Esophagus (tissue), 2 donors: ENCODE measurements at regions not wholly inside any gene's neighbourhood (a gene's known extent, or its start where the extent isn't known, plus 50 kb on each side); places are given as distances from the start of the nearest gene placed in this dataset.

Experiments
- H3K27ac ChIP-seq, 2 donors: one replicate each; pipeline ENCODE4 v1.5.1; 2013; ENCODE audit warnings: low read depth in 2 of 2, mild to moderate bottlenecking in 2 of 2, inconsistent platforms in 1 of 2, low read length in 1 of 2, moderate library complexity in 1 of 2
- H3K27me3 ChIP-seq, 2 donors: one replicate each; pipeline ENCODE4 v1.6.1; 2013; ENCODE audit warnings: low read length in 2 of 2, control low read depth in 1 of 2, mild to moderate bottlenecking in 1 of 2; ENCODE audit not compliant: insufficient read depth in 2 of 2, control insufficient read depth in 1 of 2
- H3K36me3 ChIP-seq, 2 donors: one replicate each; pipeline ENCODE4 v1.6.1; 2013; ENCODE audit warnings: low read length in 1 of 2; ENCODE audit not compliant: control insufficient read depth in 2 of 2, insufficient read depth in 2 of 2
- H3K4me1 ChIP-seq, 2 donors: one replicate each; pipeline ENCODE4 v1.6.1; 2013; ENCODE audit warnings: low read length in 1 of 2; ENCODE audit not compliant: control insufficient read depth in 2 of 2, insufficient read depth in 2 of 2
- H3K4me3 ChIP-seq, 2 donors: one replicate each; pipeline ENCODE4 v1.5.1; 2013; ENCODE audit warnings: low read length in 2 of 2, mild to moderate bottlenecking in 2 of 2, low read depth in 1 of 2, moderate library complexity in 1 of 2
- H3K9me3 ChIP-seq, 2 donors: one replicate each; pipeline ENCODE4 v1.6.1; 2013; ENCODE audit warnings: mild to moderate bottlenecking in 2 of 2, low read depth in 1 of 2, low read length in 1 of 2, moderate library complexity in 1 of 2; ENCODE audit not compliant: control insufficient read depth in 2 of 2, insufficient read depth in 1 of 2
- WGBS, 2 donors: extraction: QIAGEN DNeasy Blood & Tissue Kit; methylation state at CpG; one replicate each; pipeline ENCODE4 v1.1.7; 2013; 5-methylcytosine and 5-hydroxymethylcytosine counted together
- donor health status: healthy with polysubstance abuse.
- donor health status: Bipolar disorder and iron deficiency.

GRCh38 chr12:131454418-131455217, 256.3 kb upstream of the SFSWAP start:
- H3K9me3 ChIP-seq = peaks cover 0 to 2% of the 10 kb centered on the region in 2 donors
- WGBS, 2 donors = 51% methylated on average over 12 of the region's 12 CpGs
- no peaks in the 10 kb centered on the region for H3K36me3 ChIP-seq
- peaks cover 0 to 4% of the 10 kb centered on the region in 2 donors for H3K27me3 ChIP-seq
- no peak overlapping the region for H3K4me3 ChIP-seq
- H3K4me1 ChIP-seq = peaks cover 0 to 3% of the 10 kb centered on the region in 2 donors
- no peak overlapping the region for H3K27ac ChIP-seq

DNA sequence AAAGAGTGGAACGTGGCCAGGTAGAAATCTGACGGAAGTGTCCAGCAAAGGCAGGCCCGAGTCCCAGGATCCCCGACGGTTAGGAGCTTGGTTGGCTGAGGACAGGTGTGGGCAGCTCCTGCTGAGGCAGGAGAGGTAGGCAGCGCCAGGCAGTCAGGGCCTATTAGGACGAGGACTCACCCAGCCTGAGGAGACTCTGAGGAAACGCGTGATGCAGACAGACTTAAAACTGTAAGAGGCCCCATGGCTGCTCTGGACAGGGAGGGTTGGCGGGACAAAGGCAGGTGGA, 255.7 kb upstream of the SFSWAP start:
- Histone ChIP-seq H3K4me1 (peaks cover 0 to 3% of the 10 kb centered on the region in 2 donors), H3K36me3 (no peaks in the 10 kb centered on the region), H3K9me3 (peaks cover 0 to 2% of the 10 kb centered on the region in 2 donors), H3K27ac (no peak overlapping the region), H3K27me3 (peaks cover 0 to 4% of the 10 kb centered on the region in 2 donors), H3K4me3 (no peak overlapping the region)
- 79 to 85% methylated on average over 10 of the region's 10 CpGs for WGBS, 2 donors

DNA sequence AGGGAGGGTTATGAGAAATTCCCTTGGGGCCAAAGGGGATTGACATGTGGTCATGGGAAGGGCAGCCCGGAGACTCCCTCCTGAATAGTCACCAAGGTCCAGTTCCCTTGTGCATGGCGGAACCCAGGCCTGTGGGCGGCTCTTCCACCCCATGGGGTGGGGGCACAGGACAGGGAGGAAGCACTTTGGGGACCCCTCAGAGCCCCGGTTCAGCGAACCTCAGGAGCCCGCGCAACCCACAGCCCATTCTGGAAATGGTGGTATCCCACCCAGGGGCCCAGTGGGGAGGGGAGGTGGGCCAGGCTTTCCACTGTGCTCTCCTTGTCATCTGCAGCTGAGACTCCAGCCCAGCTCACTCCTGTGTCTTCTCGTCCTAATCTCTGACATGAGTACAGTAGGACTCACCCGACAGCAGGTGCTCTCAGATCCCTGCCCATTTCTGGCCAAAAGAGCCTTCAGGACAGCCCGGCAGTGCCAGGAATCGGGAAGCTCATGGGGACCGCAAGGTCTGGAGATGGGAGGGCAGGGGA, 255.2 kb upstream of the SFSWAP start:
- peaks cover 0 to 4% of the 10 kb centered on the region in 2 donors for H3K27me3 ChIP-seq
- H3K4me1 ChIP-seq = peaks cover 0 to 3% of the 10 kb centered on the region in 2 donors
- WGBS, 2 donors = 90 to 92% methylated on average over 12 of the region's 12 CpGs
- H3K36me3 ChIP-seq = no peaks in the 10 kb centered on the region
- H3K9me3 ChIP-seq = peaks cover 0 to 2% of the 10 kb centered on the region in 2 donors
- no peak overlapping the region for H3K4me3 ChIP-seq
- no peak overlapping the region for H3K27ac ChIP-seq

GRCh38 chr12:131456301-131457027, 254.4 kb upstream of the SFSWAP start:
- H3K27ac ChIP-seq = no peak overlapping the region
- H3K9me3 ChIP-seq = peaks cover 0 to 2% of the 10 kb centered on the region in 2 donors
- 66 to 73% methylated on average over 22 to 24 of the region's 24 CpGs for WGBS, 2 donors
- no peak overlapping the region for H3K4me3 ChIP-seq
- peaks cover 0 to 4% of the 10 kb centered on the region in 2 donors for H3K27me3 ChIP-seq
- no peaks in the 10 kb centered on the region for H3K36me3 ChIP-seq
- peaks cover 0 to 3% of the 10 kb centered on the region in 2 donors for H3K4me1 ChIP-seq

- 91% methylated on average over 15 of the region's 15 CpGs for WGBS, 2 donors
- H3K4me3 ChIP-seq = no peak overlapping the region
- no peak overlapping the region for H3K27ac ChIP-seq
- peaks cover 0 to 4% of the 10 kb centered on the region in 2 donors for H3K27me3 ChIP-seq
- H3K4me1 ChIP-seq = peaks cover 0 to 3% of the 10 kb centered on the region in 2 donors
- H3K36me3 ChIP-seq = no peaks in the 10 kb centered on the region
- H3K9me3 ChIP-seq = peaks cover 0 to 2% of the 10 kb centered on the region in 2 donors
Measured at GRCh38 chr12:131457028-131457310, 253.9 kb upstream of the SFSWAP start.

DNA sequence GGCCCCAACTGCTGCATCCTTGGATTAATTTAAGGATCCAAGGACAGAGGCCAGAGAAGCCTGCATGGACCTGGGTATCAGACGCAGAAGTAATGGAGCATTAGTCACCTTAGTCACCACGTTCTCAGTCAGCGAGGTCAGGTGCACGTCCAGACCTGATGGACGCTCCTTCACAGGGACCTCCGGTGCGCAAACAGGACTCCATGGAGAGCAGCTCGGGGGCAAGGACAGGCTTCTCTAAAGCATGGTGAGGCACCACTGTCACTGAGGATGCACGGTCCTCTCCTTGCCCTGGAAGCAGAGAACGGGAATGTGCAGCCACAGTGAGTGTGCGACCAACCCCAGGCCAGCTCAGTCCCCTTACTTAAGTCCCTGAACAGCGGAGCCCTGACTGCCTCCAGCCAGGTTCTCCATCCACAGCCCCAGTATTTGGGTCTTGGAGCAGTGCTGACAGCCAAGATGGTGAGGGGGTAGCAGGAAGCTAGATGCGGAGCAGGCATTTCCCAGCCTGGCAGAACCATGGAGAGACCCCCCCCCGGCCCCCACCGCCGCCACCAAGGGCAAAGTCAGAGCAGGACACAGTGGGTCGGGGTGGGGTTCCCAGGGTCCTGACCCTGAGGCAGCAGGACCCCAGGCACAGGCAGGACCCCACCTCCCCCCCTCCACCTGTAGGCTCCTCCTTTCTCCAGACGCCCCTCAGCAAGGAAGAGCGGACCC, 253.4 kb upstream of the SFSWAP start:
- Histone ChIP-seq H3K4me1 (peaks cover 0 to 3% of the 10 kb centered on the region in 2 donors), H3K36me3 (no peaks in the 10 kb centered on the region), H3K9me3 (no peaks in the 10 kb centered on the region), H3K27ac (no peak overlapping the region), H3K27me3 (peaks cover 0 to 4% of the 10 kb centered on the region in 2 donors), H3K4me3 (no peak overlapping the region)
- 84 to 88% methylated on average over 18 to 19 of the region's 19 CpGs for WGBS, 2 donors

DNA sequence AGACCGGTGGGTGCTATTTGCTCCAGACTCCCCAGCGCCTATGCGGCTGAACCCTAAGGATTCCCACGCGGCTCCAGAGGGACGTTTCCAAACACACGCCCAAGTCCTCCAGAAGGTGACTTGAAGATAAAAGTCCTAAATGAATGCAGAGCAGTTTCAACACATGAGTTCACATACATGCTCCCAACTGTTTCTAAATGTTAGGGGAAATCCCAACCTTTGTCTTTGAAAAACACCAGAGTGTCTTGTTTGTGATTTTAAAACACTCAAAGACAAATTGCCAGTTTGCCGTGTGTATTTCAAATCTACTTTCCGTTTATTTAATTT, 252.9 kb upstream of the SFSWAP start:
- no peaks in the 10 kb centered on the region for H3K9me3 ChIP-seq
- WGBS, 2 donors = 63 to 65% methylated on average over 9 of the region's 9 CpGs
- H3K36me3 ChIP-seq = no peaks in the 10 kb centered on the region
- no peak overlapping the region for H3K4me3 ChIP-seq
- peaks cover 0 to 3% of the 10 kb centered on the region in 2 donors for H3K4me1 ChIP-seq
- H3K27ac ChIP-seq = no peak overlapping the region
- peaks cover 0 to 4% of the 10 kb centered on the region in 2 donors for H3K27me3 ChIP-seq

DNA sequence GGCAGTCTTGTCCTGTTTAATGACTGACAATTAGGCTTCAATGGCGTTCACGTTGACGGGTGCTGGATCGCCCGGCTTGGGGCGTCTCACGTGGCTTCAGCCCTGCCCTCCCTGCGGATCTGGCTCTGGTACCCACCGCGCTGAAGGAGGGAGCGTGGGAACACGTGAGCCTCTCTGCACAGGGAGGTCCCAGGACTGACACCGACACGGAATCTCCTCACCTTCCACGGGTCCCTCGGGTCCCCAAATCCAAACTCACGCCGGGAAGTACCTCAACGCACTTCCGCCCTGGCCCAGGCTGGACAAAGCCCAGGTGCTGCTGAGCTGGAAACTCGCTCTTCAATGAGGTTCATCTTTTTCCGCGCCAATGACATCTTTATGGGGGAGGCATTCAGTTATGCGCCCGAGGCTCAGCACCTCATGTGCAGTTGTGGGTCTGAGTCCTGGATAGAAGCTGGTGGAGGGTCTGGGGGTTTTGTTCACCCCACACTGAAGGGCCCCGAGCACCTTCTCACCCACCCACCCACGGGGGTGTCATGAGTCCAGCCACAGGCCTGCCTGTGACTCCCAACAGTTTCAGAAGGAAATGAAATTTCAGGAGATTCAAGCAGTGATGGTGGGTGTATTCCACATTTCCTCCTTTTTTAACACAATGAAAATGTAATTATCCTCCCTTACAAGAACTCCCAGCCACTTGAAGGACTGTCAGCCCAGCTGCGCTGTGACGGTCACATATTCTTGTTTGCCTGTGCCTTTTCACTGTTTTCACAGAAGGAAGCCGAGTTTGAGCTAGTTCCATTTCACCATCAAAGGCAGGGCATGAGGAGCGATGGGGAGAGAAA, 251.7 kb upstream of the SFSWAP start:
- Histone ChIP-seq H3K9me3 (no peaks in the 10 kb centered on the region), H3K36me3 (no peaks in the 10 kb centered on the region), H3K27me3 (peaks cover 0 to 4% of the 10 kb centered on the region in 2 donors), H3K4me1 (peaks cover 0 to 3% of the 10 kb centered on the region in 2 donors), H3K27ac (no peak overlapping the region), H3K4me3 (no peak overlapping the region)
- 78 to 83% methylated on average over 31 of the region's 31 CpGs for WGBS, 2 donors

- no peaks in the 10 kb centered on the region for H3K36me3 ChIP-seq
- peaks cover 0 to 4% of the 10 kb centered on the region in 2 donors for H3K27me3 ChIP-seq
- H3K4me3 ChIP-seq = no peak overlapping the region
- H3K4me1 ChIP-seq = peaks cover 0 to 3% of the 10 kb centered on the region in 2 donors
- no peaks in the 10 kb centered on the region for H3K9me3 ChIP-seq
- no peak overlapping the region for H3K27ac ChIP-seq
- WGBS, 2 donors = 45 to 52% methylated on average over 19 to 21 of the region's 21 CpGs
Measured at GRCh38 chr12:131459773-131460365, 251.0 kb upstream of the SFSWAP start.
